ENCODE measurements at regions not wholly inside any gene's neighbourhood (a gene's known extent, or its start where the extent isn't known, plus 50 kb on each side); places are given as distances from the start of the nearest gene placed in this dataset.

- no peaks in the 10 kb centered on the region for H3K79me2 ChIP-seq (ENCODE audit: control insufficient read depth, insufficient read depth, low read length)
- intact Hi-C loops (cut with micrococcal nuclease): no loop called here
- H2AFZ ChIP-seq (ENCODE audit: low read depth, low read length): no peak overlapping the region
- TF ChIP-seq CTCF (IDR thresholded peaks at IDR 0.05; ENCODE audit: extremely low read depth in 1 of 2, insufficient read depth in 1 of 2, low read depth in 1 of 2, low read length in 2 of 2) (no peak), FOS (IDR thresholded peaks at IDR 0.05; ENCODE audit: borderline replicate concordance, insufficient read depth, low read length) (no peak), GATA2 (IDR thresholded peaks at IDR 0.05; ENCODE audit: insufficient read depth, insufficient read length, low read depth, low read length) (no peak), POLR2AphosphoS5 (IDR thresholded peaks at IDR 0.05; ENCODE audit: insufficient read depth, low read depth, low read length) (no peak)
- ChIA-PET POLR2A (no interaction called here), CTCF (no interaction called here)
- H3K4me1 ChIP-seq (ENCODE audit: control insufficient read depth, extremely low read depth, insufficient read depth, low read length): no peaks in the 10 kb centered on the region
- no peaks in the 10 kb centered on the region for H3K27me3 ChIP-seq (ENCODE audit: control insufficient read depth in 2 of 2, insufficient read depth in 2 of 2, low read length in 2 of 2)
- FAIRE-seq (no peak), DNase-seq (ENCODE audit: low read depth, low spot score) (no peak)
- no peak overlapping the region for H3K4me3 ChIP-seq (replicated peaks in 1 of 3; ENCODE audit: insufficient read depth in 1 of 3, low read depth in 1 of 3, low read length in 3 of 3)
- dilution Hi-C loops (cut with MboI; ENCODE audit: extremely low pct_ligation_motif_present, low sequenced_read_pairs): no loop called here
- no peaks in the 10 kb centered on the region for H4K20me1 ChIP-seq (replicated peaks; ENCODE audit: control insufficient read depth, extremely low read depth, insufficient read depth, low read length)
- H3K4me2 ChIP-seq (ENCODE audit: insufficient read depth, low read length): no peak overlapping the region
- no peak overlapping the region for H3K27ac ChIP-seq (ENCODE audit: insufficient read depth, low read depth, low read length)
- H3K9ac ChIP-seq (replicated peaks; ENCODE audit: extremely low read depth, insufficient read depth, low read length): no peak overlapping the region
- H3K36me3 ChIP-seq (ENCODE audit: control insufficient read depth in 2 of 2, extremely low read depth in 1 of 2, insufficient read depth in 2 of 2, low read length in 2 of 2): no peaks in the 10 kb centered on the region
- H3K9me1 ChIP-seq (replicated peaks; ENCODE audit: control insufficient read depth, extremely low read depth, insufficient read depth, low read length): no peaks in the 10 kb centered on the region
- BruUV-seq (replicated peaks): no TSS peak
- H3K9me3 ChIP-seq (replicated peaks; ENCODE audit: control insufficient read depth, insufficient read depth, low read length): peaks cover 4% of the 10 kb centered on the region
Observed at GRCh38 chr4:61044837-61045236, 155.3 kb upstream of the ADGRL3 start.

- intact Hi-C loops (cut with micrococcal nuclease) (no loop called here), dilution Hi-C loops (cut with MboI; ENCODE audit: extremely low pct_ligation_motif_present, low sequenced_read_pairs) (no loop called here)
- FAIRE-seq (no peak), DNase-seq (ENCODE audit: low read depth, low spot score) (no peak)
- H3K4me1 ChIP-seq (ENCODE audit: control insufficient read depth, extremely low read depth, insufficient read depth, low read length): no peaks in the 10 kb centered on the region
- H3K36me3 ChIP-seq (ENCODE audit: control insufficient read depth in 2 of 2, extremely low read depth in 1 of 2, insufficient read depth in 2 of 2, low read length in 2 of 2): no peaks in the 10 kb centered on the region
- TF ChIP-seq MAX (IDR thresholded peaks at IDR 0.05; ENCODE audit: insufficient read depth, insufficient read length): no peak
- TF ChIP-seq GATA2 (IDR thresholded peaks at IDR 0.05; ENCODE audit: insufficient read depth, insufficient read length, low read depth, low read length): no peak
- no peak for TF ChIP-seq MYC (IDR thresholded peaks at IDR 0.05; ENCODE audit: low read depth, low read length)
- no peak for TF ChIP-seq POLR2AphosphoS5 (IDR thresholded peaks at IDR 0.05; ENCODE audit: insufficient read depth, low read depth, low read length)
- TF ChIP-seq EZH2 (IDR thresholded peaks at IDR 0.05; ENCODE audit: borderline replicate concordance, low read depth, low read length, severe bottlenecking): no peak
- TF ChIP-seq JUN (IDR thresholded peaks at IDR 0.05; ENCODE audit: borderline replicate concordance, insufficient read depth, insufficient read length, low read depth): no peak
- no peak for TF ChIP-seq CTCF (IDR thresholded peaks at IDR 0.05; ENCODE audit: extremely low read depth in 1 of 2, insufficient read depth in 1 of 2, low read depth in 1 of 2, low read length in 2 of 2)
- TF ChIP-seq POLR2A (IDR thresholded peaks at IDR 0.05; ENCODE audit: low read depth, low read length): no peak
- no peak for TF ChIP-seq FOS (IDR thresholded peaks at IDR 0.05; ENCODE audit: borderline replicate concordance, insufficient read depth, low read length)
- H3K79me2 ChIP-seq (ENCODE audit: control insufficient read depth, insufficient read depth, low read length): no peaks in the 10 kb centered on the region
- no peak overlapping the region for H3K9ac ChIP-seq (replicated peaks; ENCODE audit: extremely low read depth, insufficient read depth, low read length)
- no peak overlapping the region for H3K4me3 ChIP-seq (replicated peaks in 1 of 3; ENCODE audit: insufficient read depth in 1 of 3, low read depth in 1 of 3, low read length in 3 of 3)
- ChIA-PET CTCF (no interaction called here), POLR2A (no interaction called here)
- H3K27me3 ChIP-seq (ENCODE audit: control insufficient read depth in 2 of 2, insufficient read depth in 2 of 2, low read length in 2 of 2): no peaks in the 10 kb centered on the region
- H2AFZ ChIP-seq (ENCODE audit: low read depth, low read length): no peak overlapping the region
- no peaks in the 10 kb centered on the region for H4K20me1 ChIP-seq (replicated peaks; ENCODE audit: control insufficient read depth, extremely low read depth, insufficient read depth, low read length)
- no peak overlapping the region for H3K27ac ChIP-seq (ENCODE audit: insufficient read depth, low read depth, low read length)
- no TSS peak for BruUV-seq (replicated peaks)
- peaks cover 5% of the 10 kb centered on the region for H3K9me3 ChIP-seq (replicated peaks; ENCODE audit: control insufficient read depth, insufficient read depth, low read length)
- no peaks in the 10 kb centered on the region for H3K9me1 ChIP-seq (replicated peaks; ENCODE audit: control insufficient read depth, extremely low read depth, insufficient read depth, low read length)
- H3K4me2 ChIP-seq (ENCODE audit: insufficient read depth, low read length): no peak overlapping the region
Observed at GRCh38 chr4:61049018-61049417, 151.1 kb upstream of the ADGRL3 start.
